ENCODE measurements at regions not wholly inside any gene's neighbourhood (a gene's known extent, or its start where the extent isn't known, plus 50 kb on each side); places are given as distances from the start of the nearest gene placed in this dataset.

DNA sequence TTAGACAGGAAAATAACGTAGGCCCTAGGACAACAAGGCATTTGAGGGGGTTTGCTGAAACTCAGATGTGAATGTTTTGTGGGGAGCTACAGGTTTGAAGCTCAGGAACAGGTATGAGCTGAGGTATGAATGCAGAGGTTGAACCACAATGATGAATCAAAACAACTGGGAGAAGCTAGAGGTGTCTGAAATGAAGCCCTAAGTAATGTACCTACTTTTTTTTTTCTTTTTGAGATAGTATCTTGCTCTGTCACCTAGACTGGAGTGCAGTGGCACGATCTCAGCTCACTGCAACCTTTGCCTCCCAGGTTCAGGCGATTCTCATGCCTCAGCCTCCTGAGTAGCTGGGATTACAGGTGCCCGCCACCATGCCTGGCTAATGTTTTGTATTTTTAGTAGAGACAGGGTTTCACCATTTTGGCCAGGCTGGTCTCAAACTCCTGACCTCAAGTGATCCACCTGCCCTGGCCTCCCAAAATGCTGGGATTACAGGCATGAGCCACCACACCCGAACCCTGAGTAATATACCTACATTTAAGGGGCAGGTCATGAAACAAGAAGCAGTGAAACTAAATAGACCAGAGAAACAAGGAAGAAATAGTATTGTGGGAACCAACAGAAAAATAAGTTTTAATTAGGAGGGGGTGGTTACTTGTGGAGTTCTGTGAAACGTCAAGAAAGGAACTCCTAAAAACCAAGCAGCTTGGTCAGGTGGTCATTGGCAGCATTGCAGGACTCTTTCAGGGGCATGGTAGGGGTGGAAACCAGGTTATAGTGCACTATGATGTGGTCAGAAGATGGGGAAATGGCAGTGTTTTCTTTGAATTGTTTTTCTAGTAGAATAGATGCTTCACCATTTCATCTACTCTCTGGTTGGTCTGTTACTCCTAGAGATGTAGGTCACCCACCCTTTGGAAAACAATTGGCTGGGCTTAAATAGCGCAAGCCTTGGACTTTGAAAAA, 138.1 kb downstream of the CD164 start:
- DNase-seq (ENCODE audit: low read depth) = no peak
- no peak overlapping the region for H3K4me3 ChIP-seq (ENCODE audit: low read depth, low read length)
- TF ChIP-seq, protein P1, sequence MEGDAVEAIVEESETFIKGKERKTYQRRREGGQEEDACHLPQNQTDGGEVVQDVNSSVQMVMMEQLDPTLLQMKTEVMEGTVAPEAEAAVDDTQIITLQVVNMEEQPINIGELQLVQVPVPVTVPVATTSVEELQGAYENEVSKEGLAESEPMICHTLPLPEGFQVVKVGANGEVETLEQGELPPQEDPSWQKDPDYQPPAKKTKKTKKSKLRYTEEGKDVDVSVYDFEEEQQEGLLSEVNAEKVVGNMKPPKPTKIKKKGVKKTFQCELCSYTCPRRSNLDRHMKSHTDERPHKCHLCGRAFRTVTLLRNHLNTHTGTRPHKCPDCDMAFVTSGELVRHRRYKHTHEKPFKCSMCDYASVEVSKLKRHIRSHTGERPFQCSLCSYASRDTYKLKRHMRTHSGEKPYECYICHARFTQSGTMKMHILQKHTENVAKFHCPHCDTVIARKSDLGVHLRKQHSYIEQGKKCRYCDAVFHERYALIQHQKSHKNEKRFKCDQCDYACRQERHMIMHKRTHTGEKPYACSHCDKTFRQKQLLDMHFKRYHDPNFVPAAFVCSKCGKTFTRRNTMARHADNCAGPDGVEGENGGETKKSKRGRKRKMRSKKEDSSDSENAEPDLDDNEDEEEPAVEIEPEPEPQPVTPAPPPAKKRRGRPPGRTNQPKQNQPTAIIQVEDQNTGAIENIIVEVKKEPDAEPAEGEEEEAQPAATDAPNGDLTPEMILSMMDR (IDR thresholded peaks at IDR 0.05; ENCODE audit: low read depth, low read length, missing control alignments) = no peak

- no peak overlapping the region for H3K4me3 ChIP-seq (ENCODE audit: low read depth, low read length)
- no peak for DNase-seq (ENCODE audit: low read depth)
- TF ChIP-seq, protein P1 (IDR thresholded peaks at IDR 0.05; ENCODE audit: low read depth, low read length, missing control alignments) = no peak
These were observed 139.3 kb downstream of the CD164 start for GRCh38 chr6:109242925-109243324.

GRCh38 chr6:109242029-109242428, 140.2 kb downstream of the CD164 start:
- H3K4me3 ChIP-seq (ENCODE audit: low read depth, low read length) = no peak overlapping the region
- no peak for DNase-seq (ENCODE audit: low read depth)
- TF ChIP-seq, protein P1 (IDR thresholded peaks at IDR 0.05; ENCODE audit: low read depth, low read length, missing control alignments) = no peak

GRCh38 chr6:109241199-109241598, 141.1 kb downstream of the CD164 start:
- no peak for DNase-seq (ENCODE audit: low read depth)
- TF ChIP-seq, protein P1 (IDR thresholded peaks at IDR 0.05; ENCODE audit: low read depth, low read length, missing control alignments) = no peak
- no peak overlapping the region for H3K4me3 ChIP-seq (ENCODE audit: low read depth, low read length)

GRCh38 chr6:109240370-109241084, 141.7 kb downstream of the CD164 start:
- TF ChIP-seq, protein P1 (IDR thresholded peaks at IDR 0.05; ENCODE audit: low read depth, low read length, missing control alignments) = no peak
- DNase-seq (ENCODE audit: low read depth) = no peak
- H3K4me3 ChIP-seq (ENCODE audit: low read depth, low read length) = no peak overlapping the region

- H3K4me3 ChIP-seq (ENCODE audit: low read depth, low read length) = no peak overlapping the region
- TF ChIP-seq, protein P1 (IDR thresholded peaks at IDR 0.05; ENCODE audit: low read depth, low read length, missing control alignments) = no peak
- DNase-seq (ENCODE audit: low read depth) = no peak
These were observed 142.5 kb downstream of the CD164 start for GRCh38 chr6:109239651-109240321.

Measured in GM12864 (cell line).